GM21515 (cell line): ENCODE measurements at regions not wholly inside any gene's neighbourhood (a gene's known extent, or its start where the extent isn't known, plus 50 kb on each side); places are given as distances from the start of the nearest gene placed in this dataset.

Experiments
- ATAC-seq: cut with Tn5 transposase; IDR thresholded peaks from one replicate; pipeline ENCODE4 v1.9.1; 2021; ENCODE audit not compliant: unreplicated experiment

GRCh38 chr3:22568285-22568684 is 634.8 kb upstream of the UBE2E2 start:
- no peak for ATAC-seq

- ATAC-seq = no peak
Measured at GRCh38 chr3:22569570-22569969, 633.6 kb upstream of the UBE2E2 start.

GRCh38 chr3:22581007-22581406 is 622.1 kb upstream of the UBE2E2 start:
- ATAC-seq = no peak

GRCh38 chr3:22582266-22582665 is 620.9 kb upstream of the UBE2E2 start:
- no peak for ATAC-seq

GRCh38 chr3:22585504-22585903 is 617.6 kb upstream of the UBE2E2 start:
- no peak for ATAC-seq

GRCh38 chr3:22585911-22586310 is 617.2 kb upstream of the UBE2E2 start:
- no peak for ATAC-seq

- no peak for ATAC-seq
Measured at GRCh38 chr3:22587446-22587845, 615.7 kb upstream of the UBE2E2 start.

GRCh38 chr3:22593638-22594037 is 609.5 kb upstream of the UBE2E2 start:
- ATAC-seq = no peak

GRCh38 chr3:22594990-22595389 is 608.1 kb upstream of the UBE2E2 start:
- no peak for ATAC-seq

- no peak for ATAC-seq
Measured at GRCh38 chr3:22606461-22606860, 596.7 kb upstream of the UBE2E2 start.

GRCh38 chr3:22606938-22607337 is 596.2 kb upstream of the UBE2E2 start:
- ATAC-seq = no peak

- ATAC-seq = no peak
Measured at GRCh38 chr3:22608093-22608492, 595.0 kb upstream of the UBE2E2 start.

- no peak for ATAC-seq
Measured at GRCh38 chr3:22608721-22609120, 594.4 kb upstream of the UBE2E2 start.

- no peak for ATAC-seq
Measured at GRCh38 chr3:22609139-22609538, 594.0 kb upstream of the UBE2E2 start.

GRCh38 chr3:22612927-22613326 is 590.2 kb upstream of the UBE2E2 start:
- ATAC-seq = no peak

GRCh38 chr3:22615790-22616189 is 587.3 kb upstream of the UBE2E2 start:
- no peak for ATAC-seq

GRCh38 chr3:22617372-22617771 is 585.8 kb upstream of the UBE2E2 start:
- no peak for ATAC-seq

GRCh38 chr3:22620498-22620897 is 582.6 kb upstream of the UBE2E2 start:
- no peak for ATAC-seq

GRCh38 chr3:22621205-22621809 is 581.8 kb upstream of the UBE2E2 start:
- no peak for ATAC-seq

GRCh38 chr3:22627993-22628499 is 575.1 kb upstream of the UBE2E2 start:
- no peak for ATAC-seq

- no peak for ATAC-seq
Measured at GRCh38 chr3:22632536-22632935, 570.6 kb upstream of the UBE2E2 start.

- ATAC-seq = no peak
Measured at GRCh38 chr3:22634433-22634832, 568.7 kb upstream of the UBE2E2 start.
